Hematopoietic multipotent progenitor cell treated with erythropoietin and hydrocortisone succinate and interleukin-3 and kit ligand, for 4 days (in vitro differentiated cells): ENCODE measurements at regions not wholly inside any gene's neighbourhood (a gene's known extent, or its start where the extent isn't known, plus 50 kb on each side); places are given as distances from the start of the nearest gene placed in this dataset.
A peak's percentile ranks its signal among the peaks of the same experiment; 100 is the strongest.
"Not testable (repeated sequence)": the region's sequence is repeated elsewhere in the genome, so short reads cannot be mapped to it uniquely, and the experiment has no call there.

Experiments
- DNase-seq: peaks from one replicate; pipeline ENCODE4 v3.0.0-alpha.2; 2015

- DNase-seq, result no peak
Measured at GRCh38 chr3:67940210-67940952, 286.0 kb upstream of the SUCLG2 start.

DNA sequence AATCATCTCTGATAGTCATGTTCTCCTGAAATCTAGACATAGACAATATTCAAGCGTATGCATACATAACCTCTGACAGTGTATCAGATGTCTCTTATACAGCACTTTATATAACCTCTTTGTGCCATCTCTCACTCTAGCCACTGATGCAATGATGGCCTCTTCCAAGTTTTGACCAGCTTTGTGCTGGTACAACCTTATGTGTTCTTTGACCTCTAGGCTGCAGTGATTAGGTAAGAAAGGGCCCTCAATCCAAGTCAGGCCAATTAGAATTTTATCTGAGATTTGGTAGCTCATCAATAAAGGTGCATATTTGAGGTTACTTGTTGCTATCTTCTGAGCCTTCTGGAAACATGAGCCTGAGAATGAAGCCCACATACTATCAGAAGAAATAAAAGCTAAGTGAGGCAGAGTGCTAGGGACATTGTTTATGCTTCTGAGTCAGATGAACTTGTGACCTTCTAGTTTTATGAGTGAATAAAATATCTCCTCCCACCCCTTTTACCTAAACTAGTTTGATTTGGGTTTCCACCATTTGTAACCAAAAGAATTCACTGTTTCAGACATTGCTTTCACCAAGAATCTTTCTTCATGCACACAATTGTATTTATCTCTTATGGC is 283.2 kb upstream of the SUCLG2 start:
- no peak for DNase-seq

- DNase-seq, result not testable (repeated sequence)
Measured at GRCh38 chr3:67930394-67930793, 276.0 kb upstream of the SUCLG2 start.

DNA sequence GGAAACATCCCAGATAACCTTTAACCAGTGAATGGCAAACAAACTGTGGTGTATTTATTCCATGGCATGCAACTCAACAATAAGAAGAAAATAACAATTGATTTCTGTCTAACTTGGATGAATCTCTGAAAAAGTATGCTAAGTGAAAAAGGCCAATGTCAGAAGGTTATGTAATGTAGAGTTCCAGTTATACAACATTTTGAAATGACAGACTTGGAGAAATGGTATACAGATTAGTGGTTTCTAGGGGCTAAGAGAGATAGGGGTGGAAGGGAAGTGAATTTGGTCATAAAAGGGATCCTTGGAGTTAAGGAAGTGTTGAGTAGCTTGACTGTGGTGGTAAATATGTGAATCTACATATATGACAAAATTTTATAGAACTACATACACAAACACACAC is 269.4 kb upstream of the SUCLG2 start:
- no peak for DNase-seq

GRCh38 chr3:67920969-67921368 is 266.6 kb upstream of the SUCLG2 start:
- no peak for DNase-seq

DNA sequence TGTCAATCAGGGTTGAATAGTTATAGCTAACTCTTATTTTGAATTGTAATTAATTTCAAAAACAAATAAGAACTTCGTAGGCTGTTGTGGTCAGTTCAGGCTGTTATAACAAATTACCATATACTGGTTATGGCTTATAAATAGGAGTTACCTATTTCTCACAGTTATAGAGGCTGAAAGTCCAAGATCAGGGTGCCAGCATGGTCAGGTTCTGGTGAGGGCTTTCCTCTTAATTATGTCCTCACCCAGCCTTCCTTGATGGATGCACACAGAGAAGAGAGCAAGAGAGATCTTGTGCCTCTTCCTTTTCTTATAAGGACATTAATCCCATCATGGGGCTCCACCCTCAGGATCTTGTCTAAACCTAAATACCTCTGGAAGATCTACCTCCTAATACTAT is 265.9 kb upstream of the SUCLG2 start:
- no peak for DNase-seq

DNA sequence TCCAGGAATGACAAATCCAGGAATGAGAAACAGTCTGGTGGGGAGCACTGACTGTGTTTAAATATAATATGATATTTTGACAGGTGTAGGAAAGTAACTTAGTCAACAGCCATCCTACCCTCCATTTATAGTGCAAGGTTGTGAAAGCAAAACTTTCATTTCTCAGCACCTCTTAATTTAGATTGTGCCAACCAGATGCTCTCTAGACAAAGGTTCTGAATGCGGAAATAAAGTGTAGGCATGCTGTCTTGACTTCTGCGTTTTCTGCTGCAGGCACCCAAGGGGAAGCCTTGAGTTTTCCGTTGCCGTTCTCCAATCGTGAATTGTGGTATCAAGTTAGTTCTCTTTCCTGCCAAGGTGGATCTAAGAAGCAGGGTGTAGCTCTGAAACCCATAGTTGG is 261.9 kb upstream of the SUCLG2 start:
- no peak for DNase-seq

- no peak for DNase-seq
Measured at GRCh38 chr3:67907735-67908134, 253.3 kb upstream of the SUCLG2 start.

- no peak for DNase-seq
Measured at GRCh38 chr3:67906261-67906660, 251.8 kb upstream of the SUCLG2 start.

- no peak for DNase-seq
Measured at GRCh38 chr3:67901681-67902080, 247.3 kb upstream of the SUCLG2 start.

- DNase-seq, result peak; percentile 4
Measured at GRCh38 chr3:67898916-67899315, 244.5 kb upstream of the SUCLG2 start.

DNA sequence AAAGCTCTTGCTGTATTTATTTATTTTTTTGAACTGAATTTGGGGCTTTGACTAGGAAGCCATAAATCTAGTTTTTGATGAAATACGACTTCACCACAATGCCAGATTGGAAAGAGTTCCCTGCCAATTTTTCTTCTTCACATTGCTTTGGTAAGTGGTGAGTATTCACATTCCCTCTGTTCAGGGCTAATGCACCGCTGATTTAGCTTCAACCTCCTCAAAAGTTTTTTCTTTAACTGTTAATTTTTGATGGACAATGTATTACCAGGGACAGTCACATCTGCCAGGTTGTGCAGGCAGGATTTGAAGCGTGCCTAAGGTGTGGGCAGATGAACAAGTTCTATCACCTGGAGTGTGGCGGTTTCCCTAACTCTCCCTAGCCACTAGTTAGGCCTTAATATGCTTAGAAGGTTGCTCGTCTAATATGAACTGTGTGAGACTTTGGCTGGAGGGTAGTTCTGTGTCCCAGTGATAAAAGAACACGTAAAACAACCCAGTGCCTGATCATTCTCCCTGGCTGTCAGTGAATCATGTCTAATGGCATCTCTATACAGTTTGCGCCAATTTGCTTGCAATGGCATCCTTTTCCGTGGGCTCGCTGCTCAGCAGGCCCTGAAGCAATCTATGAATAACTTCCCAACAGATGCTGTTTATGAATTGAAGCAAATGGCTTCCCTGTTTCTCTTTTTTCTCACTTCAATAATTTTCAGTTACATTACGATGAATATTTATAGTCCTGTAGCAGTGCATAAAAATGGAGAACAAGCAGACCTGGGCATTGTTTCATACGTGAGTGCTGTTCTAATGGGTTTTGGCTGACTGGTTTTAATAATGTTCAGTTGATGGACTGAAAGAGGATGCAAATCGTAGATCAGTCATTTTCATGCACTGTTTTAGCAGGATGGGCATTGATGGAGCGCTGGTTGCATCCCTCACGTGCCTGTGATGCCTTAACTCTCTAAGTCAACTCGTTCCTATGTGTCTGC is 243.2 kb upstream of the SUCLG2 start:
- DNase-seq, result no peak

DNA sequence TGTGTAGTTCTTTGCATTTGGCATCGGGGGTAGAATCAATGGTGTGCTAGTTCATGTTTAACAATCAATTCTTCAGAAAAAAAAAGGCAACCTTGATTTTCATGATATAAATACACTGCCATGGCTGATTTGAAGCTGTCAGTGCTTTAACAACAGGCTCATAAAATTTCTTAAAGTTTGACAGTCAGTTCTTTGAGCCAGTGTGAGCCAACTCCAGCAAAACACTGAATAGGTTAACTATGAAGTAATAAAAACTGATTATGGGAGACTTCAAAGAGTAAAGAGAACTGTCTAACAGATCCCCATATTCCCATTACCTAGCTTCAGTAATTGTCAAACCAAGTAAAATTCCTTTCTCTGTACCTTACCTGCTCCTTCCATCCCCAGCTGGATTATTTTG is 241.7 kb upstream of the SUCLG2 start:
- DNase-seq, result no peak

GRCh38 chr3:67894510-67894909 is 240.1 kb upstream of the SUCLG2 start:
- DNase-seq, result no peak

- no peak for DNase-seq
Measured at GRCh38 chr3:67884345-67884744, 229.9 kb upstream of the SUCLG2 start.

- no peak for DNase-seq
Measured at GRCh38 chr3:67883766-67884165, 229.4 kb upstream of the SUCLG2 start.

- no peak for DNase-seq
Measured at GRCh38 chr3:67882981-67883380, 228.6 kb upstream of the SUCLG2 start.

GRCh38 chr3:67876261-67876660 is 221.8 kb upstream of the SUCLG2 start:
- no peak for DNase-seq

- DNase-seq, result no peak
Measured at GRCh38 chr3:67875858-67876257, 221.4 kb upstream of the SUCLG2 start.

DNA sequence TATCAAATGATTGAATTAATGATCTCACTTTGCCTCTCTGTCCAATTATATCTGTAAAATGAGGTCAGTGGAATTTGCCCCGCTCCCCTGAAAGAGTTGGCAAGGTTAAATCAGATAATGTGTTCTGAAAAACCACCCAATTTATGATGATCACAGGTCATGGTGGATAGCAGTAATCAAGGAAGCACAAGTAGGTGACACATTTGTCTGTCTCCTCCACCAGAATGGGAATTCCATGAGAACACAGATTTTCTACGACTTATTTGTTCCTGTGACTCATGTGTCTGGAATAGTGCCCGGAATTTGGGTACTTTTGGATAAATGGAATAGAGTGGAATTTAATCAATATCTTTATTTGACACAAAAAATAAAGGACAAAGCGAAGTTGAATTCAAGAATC is 220.9 kb upstream of the SUCLG2 start:
- DNase-seq, result no peak

GRCh38 chr3:67870477-67870876 is 216.1 kb upstream of the SUCLG2 start:
- DNase-seq, result no peak

DNA sequence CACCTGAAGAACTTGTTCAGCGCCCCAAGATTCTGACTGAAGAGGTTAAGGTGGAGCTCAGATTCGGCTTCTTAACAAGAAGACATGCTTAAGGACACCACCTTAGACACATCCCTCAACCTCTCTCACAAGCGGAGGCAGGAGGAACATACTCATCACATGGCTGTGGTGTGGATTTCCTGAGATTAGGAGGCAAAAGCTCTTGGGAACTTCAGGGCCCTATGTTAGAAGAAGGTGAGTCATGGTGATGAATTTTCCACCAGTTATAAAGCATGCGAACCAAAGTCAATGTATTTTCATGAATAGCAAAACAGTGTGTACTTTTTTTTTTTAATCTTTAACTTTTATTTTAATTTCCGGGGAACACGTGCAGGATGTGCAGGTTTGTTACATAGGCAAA is 212.2 kb upstream of the SUCLG2 start:
- no peak for DNase-seq

- DNase-seq, result no peak
Measured at GRCh38 chr3:67864587-67865183, 210.3 kb upstream of the SUCLG2 start.
